H1 (cell line): ENCODE measurements at regions not wholly inside any gene's neighbourhood (a gene's known extent, or its start where the extent isn't known, plus 50 kb on each side); places are given as distances from the start of the nearest gene placed in this dataset.

ENCODE experiments used
- BRCA1 ChIP-seq: IDR thresholded peaks from 2 replicates; pipeline ENCODE4 v1.6.1; 2012; ENCODE audit warnings: low read depth, low read length, improper control_type of control experiment
- RBBP5 ChIP-seq: IDR thresholded peaks from 2 replicates; pipeline ENCODE4 v1.7.1; 2012; ENCODE audit warnings: low read depth, mild to moderate bottlenecking, inconsistent platforms, low read length, moderate library complexity, borderline replicate concordance
- RXRA ChIP-seq: IDR thresholded peaks from 2 replicates; pipeline ENCODE4 v1.6.1; 2011; ENCODE audit warnings: low read depth, mild to moderate bottlenecking, low read length, moderate library complexity; ENCODE audit not compliant: insufficient read depth

GRCh38 chr4:181948839-181949382 is 294.3 kb upstream of the TENM3 start (continued):
- no peak for TF ChIP-seq BRCA1
- no peak for TF ChIP-seq RBBP5
- no peak for TF ChIP-seq RXRA
